DOHH2 (cell line): ENCODE measurements at regions not wholly inside any gene's neighbourhood (a gene's known extent, or its start where the extent isn't known, plus 50 kb on each side); places are given as distances from the start of the nearest gene placed in this dataset.

Experiments
- H3F3A ChIP-seq: fragments of 200-600 bp; sonication (generic), shearing (Covaris generic); 2 replicates; pipeline ENCODE4 v1.6.0; 2016; ENCODE audit warnings: antibody characterized with exemption, mild to moderate bottlenecking; ENCODE audit not compliant: control insufficient read depth, insufficient read depth
- H3K27ac ChIP-seq: fragments of 200-600 bp; sonication (generic); 2 replicates; pipeline ENCODE4 v1.5.1; 2014; ENCODE audit warnings: low read depth, mild to moderate bottlenecking, low read length, moderate library complexity
- H3K27me3 ChIP-seq: fragments of 200-600 bp; sonication (generic); 2 replicates; pipeline ENCODE4 v1.6.1; 2014; ENCODE audit warnings: mild to moderate bottlenecking, low read length, mixed read lengths; ENCODE audit not compliant: control insufficient read depth
- H3K36me3 ChIP-seq: fragments of 200-600 bp; sonication (generic); 2 replicates; pipeline ENCODE4 v1.6.1; 2014; ENCODE audit warnings: mild to moderate bottlenecking, low read length, moderate library complexity, mixed read lengths; ENCODE audit not compliant: control insufficient read depth
- H3K4me1 ChIP-seq: fragments of 200-600 bp; sonication (generic); 2 replicates; pipeline ENCODE4 v1.6.1; 2014; ENCODE audit warnings: mild to moderate bottlenecking, low read length, mixed read lengths; ENCODE audit not compliant: control insufficient read depth
- H3K4me2 ChIP-seq: fragments of 200-600 bp; sonication (generic); 2 replicates; pipeline ENCODE4 v1.6.0; 2014; ENCODE audit warnings: mild to moderate bottlenecking, low read length, moderate library complexity
- H3K4me3 ChIP-seq: fragments of 200-600 bp; sonication (generic); 2 replicates; pipeline ENCODE4 v1.5.1; 2014; ENCODE audit warnings: mild to moderate bottlenecking, low read length, mixed read lengths
- H3K79me2 ChIP-seq: fragments of 200-600 bp; sonication (generic); 2 replicates; pipeline ENCODE4 v1.6.1; 2014; ENCODE audit warnings: mild to moderate bottlenecking, low read length, mixed read lengths; ENCODE audit not compliant: control insufficient read depth
- H3K9me2 ChIP-seq: fragments of 200-600 bp; sonication (generic); replicated peaks from 2 replicates; pipeline ENCODE4 v1.6.1; 2014; ENCODE audit warnings: mild to moderate bottlenecking, low read length, mixed read lengths; ENCODE audit not compliant: control insufficient read depth
- H3K9me3 ChIP-seq: fragments of 200-600 bp; sonication (generic); 2 replicates; pipeline ENCODE4 v1.6.1; 2014; ENCODE audit warnings: antibody characterized with exemption, low read length, mixed read lengths; ENCODE audit not compliant: control insufficient read depth, insufficient read depth
- H4K20me1 ChIP-seq: fragments of 200-600 bp; sonication (generic); 2 replicates; pipeline ENCODE4 v1.6.0; 2014; ENCODE audit warnings: low read depth, mild to moderate bottlenecking, antibody characterized with exemption, low read length, moderate library complexity; ENCODE audit not compliant: control insufficient read depth, insufficient read depth
- CTCF ChIP-seq: fragments of 200-600 bp; sonication (generic); IDR thresholded peaks from one replicate; pipeline ENCODE4 v1.5.1; 2014; ENCODE audit warnings: antibody characterized with exemption, mild to moderate bottlenecking, low read depth, low read length; ENCODE audit not compliant: poor library complexity, severe bottlenecking
- EZH2phosphoT487 ChIP-seq: fragments of 200-600 bp; sonication (generic); IDR thresholded peaks from 2 replicates; pipeline ENCODE4 v1.6.1; 2017; ENCODE audit warnings: borderline replicate concordance, mild to moderate bottlenecking, antibody characterized with exemption, low read length, moderate library complexity, mixed read lengths

DNA sequence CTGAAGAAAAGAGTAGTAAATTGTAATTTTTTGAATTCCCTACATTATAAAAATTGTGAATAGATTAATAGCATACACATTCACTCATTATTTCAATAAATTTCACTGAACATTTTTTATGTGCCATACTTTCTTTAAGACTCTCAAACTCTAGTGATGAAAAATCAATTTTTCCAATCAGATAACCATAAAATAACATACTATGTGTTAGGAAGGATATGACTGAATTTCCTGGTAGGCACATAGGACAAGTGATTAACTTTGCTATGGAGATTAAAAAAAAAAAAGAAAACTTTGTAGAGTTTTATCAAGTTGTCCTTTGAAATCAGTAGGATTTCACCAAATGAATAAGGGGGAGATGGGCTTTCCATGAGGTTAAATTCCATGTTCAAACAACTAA, 1597.3 kb upstream of the LRRTM3 start:
- Histone ChIP-seq H3F3A (no peaks in the 10 kb centered on the region), H3K79me2 (no peaks in the 10 kb centered on the region), H3K27me3 (no peaks in the 10 kb centered on the region), H3K9me3 (no peaks in the 10 kb centered on the region), H3K4me3 (no peak overlapping the region), H3K9me2 (no peaks in the 10 kb centered on the region), H4K20me1 (no peaks in the 10 kb centered on the region), H3K36me3 (no peaks in the 10 kb centered on the region), H3K4me1 (no peaks in the 10 kb centered on the region), H3K4me2 (no peak overlapping the region), H3K27ac (no peak overlapping the region)
- TF ChIP-seq CTCF (no peak), EZH2phosphoT487 (no peak)

DNA sequence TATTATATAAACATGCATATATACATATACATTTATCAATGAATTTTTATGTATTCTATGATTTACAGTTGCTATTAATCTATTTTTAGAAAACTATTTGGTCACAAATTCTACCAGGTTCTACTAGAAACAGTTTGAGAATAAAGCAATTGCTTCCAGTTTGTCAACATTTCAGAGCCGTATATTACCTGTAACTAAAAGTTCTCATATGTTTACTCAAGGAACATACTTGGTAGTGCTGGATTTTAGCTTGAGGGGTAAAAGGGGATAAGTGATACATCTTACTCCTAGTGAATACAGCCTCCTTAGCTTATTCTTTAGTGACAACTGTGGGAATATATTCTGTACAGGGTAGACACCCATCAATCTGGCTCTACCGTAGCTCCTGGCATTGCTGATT, 1590.5 kb upstream of the LRRTM3 start:
- Histone ChIP-seq H3K4me2 (no peak overlapping the region), H3K4me1 (no peaks in the 10 kb centered on the region), H3K4me3 (no peak overlapping the region), H3K27me3 (no peaks in the 10 kb centered on the region), H3K36me3 (no peaks in the 10 kb centered on the region), H3K9me2 (no peaks in the 10 kb centered on the region), H3K9me3 (no peaks in the 10 kb centered on the region), H3K27ac (no peak overlapping the region), H3K79me2 (no peaks in the 10 kb centered on the region), H4K20me1 (no peaks in the 10 kb centered on the region), H3F3A (no peaks in the 10 kb centered on the region)
- TF ChIP-seq EZH2phosphoT487 (no peak), CTCF (no peak)

DNA sequence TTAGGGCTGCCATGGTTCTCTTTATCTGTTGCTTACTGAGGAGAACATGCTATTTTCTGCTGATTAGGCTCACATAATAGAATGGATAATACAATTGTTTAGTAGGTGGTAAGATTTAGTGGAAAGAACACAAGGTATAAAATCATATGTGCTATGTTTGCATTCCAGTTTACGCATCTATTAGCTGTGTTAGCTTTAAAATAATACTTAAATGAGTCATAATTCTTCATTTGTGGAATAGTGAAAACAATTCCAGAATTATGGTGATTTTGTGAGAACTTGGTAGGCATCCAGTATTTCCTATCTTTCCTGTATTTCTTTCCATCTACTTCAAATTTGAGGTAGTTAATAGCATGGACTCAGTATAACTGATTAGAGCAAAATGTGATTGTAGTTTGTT, 1585.5 kb upstream of the LRRTM3 start:
- no peaks in the 10 kb centered on the region for H4K20me1 ChIP-seq
- no peak overlapping the region for H3K4me3 ChIP-seq
- no peaks in the 10 kb centered on the region for H3K36me3 ChIP-seq
- no peak overlapping the region for H3K27ac ChIP-seq
- no peaks in the 10 kb centered on the region for H3K79me2 ChIP-seq
- H3K4me2 ChIP-seq, result no peak overlapping the region
- H3K9me2 ChIP-seq, result no peaks in the 10 kb centered on the region
- H3K9me3 ChIP-seq, result no peaks in the 10 kb centered on the region
- H3K4me1 ChIP-seq, result no peaks in the 10 kb centered on the region
- H3F3A ChIP-seq, result no peaks in the 10 kb centered on the region
- TF ChIP-seq CTCF (no peak), EZH2phosphoT487 (no peak)
- no peaks in the 10 kb centered on the region for H3K27me3 ChIP-seq
